Activated CD8-positive, alpha-beta T cell treated with anti-CD3 and anti-CD28 coated beads for 36 hours (primary cell): ENCODE measurements at regions not wholly inside any gene's neighbourhood (a gene's known extent, or its start where the extent isn't known, plus 50 kb on each side); places are given as distances from the start of the nearest gene placed in this dataset.

Experiments
- ATAC-seq: fragments of 200-7000 bp; cut with Tn5 transposase; one replicate; pipeline ENCODE4 v1.10.0; 2021; ENCODE audit warnings: mild to moderate bottlenecking, moderate library complexity
- CTCF ChIA-PET: fragments of 350-600 bp; sonication (Branson Sonifier 250); formaldehyde crosslinking; loops from one replicate; lab custom pipeline; 2021; ENCODE audit warnings: antibody characterized with exemption; lab: Charles Lee
- POLR2A ChIA-PET: fragments of 350-600 bp; sonication (Branson Sonifier 250); formaldehyde crosslinking; loops from one replicate; lab custom pipeline; 2021; ENCODE audit warnings: antibody characterized with exemption; lab: Charles Lee
- DNase-seq: peaks from one replicate; pipeline ENCODE4 v3.0.0-alpha.2; 2020
- H3K27ac Mint-ChIP-seq: one replicate; pipeline ENCODE4 v1.8.0; 2021; ENCODE audit warnings: mild to moderate bottlenecking, mixed read lengths
- H3K27me3 Mint-ChIP-seq: one replicate; pipeline ENCODE4 v1.8.0; 2021; ENCODE audit warnings: mixed read lengths
- H3K36me3 Mint-ChIP-seq: one replicate; pipeline ENCODE4 v1.8.0; 2021; ENCODE audit warnings: low read depth, mixed read lengths
- H3K4me1 Mint-ChIP-seq: one replicate; pipeline ENCODE4 v1.8.0; 2021; ENCODE audit warnings: low read depth, mixed read lengths
- H3K4me3 Mint-ChIP-seq: one replicate; pipeline ENCODE4 v1.8.0; 2021; ENCODE audit warnings: mild to moderate bottlenecking, moderate library complexity, mixed read lengths
- H3K9me3 Mint-ChIP-seq: one replicate; pipeline ENCODE4 v1.8.0; 2021; ENCODE audit warnings: mixed read lengths
- intact Hi-C: fragments of 100-400 bp; cut with micrococcal nuclease; formaldehyde crosslinking; loops from one replicate; pipeline ENCODE4 v1.10.0; 2022
- TF ChIP-seq, protein P1 (sequence below): fragments of 200-600 bp; IDR thresholded peaks from one replicate; pipeline ENCODE4 v1.8.0; 2022; ENCODE audit warnings: antibody characterized with exemption, mild to moderate bottlenecking

DNA sequence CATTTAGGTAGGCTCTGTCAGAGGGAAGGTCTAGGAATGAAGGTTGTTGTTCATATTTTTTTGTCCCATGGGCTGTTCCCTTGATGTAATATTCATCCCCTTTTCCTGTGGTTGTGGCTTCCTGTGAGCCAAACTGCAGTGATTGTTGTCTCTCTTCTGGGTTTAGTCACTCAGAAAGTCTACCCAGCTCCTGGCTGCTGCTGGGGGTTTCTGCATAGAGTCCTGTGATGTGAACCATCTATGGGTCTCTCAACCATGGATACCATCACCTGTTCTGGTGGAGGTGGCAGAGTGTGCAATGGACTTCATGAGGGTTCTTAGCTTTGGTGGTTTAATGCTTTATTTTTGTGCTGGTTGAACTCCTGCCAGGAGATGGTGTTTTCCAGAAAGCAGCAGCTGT lies 122.8 kb downstream of the ZC4H2 start:
- CTCF ChIA-PET: no interaction called here
- Mint-ChIP-seq H3K36me3 (peaks cover 35% of the 10 kb centered on the region), H3K27ac (peak overlapping the region; percentile 71), H3K9me3 (peaks cover 32% of the 10 kb centered on the region), H3K27me3 (no peaks in the 10 kb centered on the region), H3K4me3 (no peak overlapping the region), H3K4me1 (peaks cover 18% of the 10 kb centered on the region)
- POLR2A ChIA-PET: interaction anchor here (0.6 to 1.6 kb wide), 2 partner anchors 10 to 11 kb away, joined by 3 to 5 read pairs; no protein-coding TSS in a partner anchor
- no peak for ATAC-seq
- intact Hi-C loops: no loop called here
- DNase-seq: no peak
- TF ChIP-seq, protein P1, sequence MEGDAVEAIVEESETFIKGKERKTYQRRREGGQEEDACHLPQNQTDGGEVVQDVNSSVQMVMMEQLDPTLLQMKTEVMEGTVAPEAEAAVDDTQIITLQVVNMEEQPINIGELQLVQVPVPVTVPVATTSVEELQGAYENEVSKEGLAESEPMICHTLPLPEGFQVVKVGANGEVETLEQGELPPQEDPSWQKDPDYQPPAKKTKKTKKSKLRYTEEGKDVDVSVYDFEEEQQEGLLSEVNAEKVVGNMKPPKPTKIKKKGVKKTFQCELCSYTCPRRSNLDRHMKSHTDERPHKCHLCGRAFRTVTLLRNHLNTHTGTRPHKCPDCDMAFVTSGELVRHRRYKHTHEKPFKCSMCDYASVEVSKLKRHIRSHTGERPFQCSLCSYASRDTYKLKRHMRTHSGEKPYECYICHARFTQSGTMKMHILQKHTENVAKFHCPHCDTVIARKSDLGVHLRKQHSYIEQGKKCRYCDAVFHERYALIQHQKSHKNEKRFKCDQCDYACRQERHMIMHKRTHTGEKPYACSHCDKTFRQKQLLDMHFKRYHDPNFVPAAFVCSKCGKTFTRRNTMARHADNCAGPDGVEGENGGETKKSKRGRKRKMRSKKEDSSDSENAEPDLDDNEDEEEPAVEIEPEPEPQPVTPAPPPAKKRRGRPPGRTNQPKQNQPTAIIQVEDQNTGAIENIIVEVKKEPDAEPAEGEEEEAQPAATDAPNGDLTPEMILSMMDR: no peak

DNA sequence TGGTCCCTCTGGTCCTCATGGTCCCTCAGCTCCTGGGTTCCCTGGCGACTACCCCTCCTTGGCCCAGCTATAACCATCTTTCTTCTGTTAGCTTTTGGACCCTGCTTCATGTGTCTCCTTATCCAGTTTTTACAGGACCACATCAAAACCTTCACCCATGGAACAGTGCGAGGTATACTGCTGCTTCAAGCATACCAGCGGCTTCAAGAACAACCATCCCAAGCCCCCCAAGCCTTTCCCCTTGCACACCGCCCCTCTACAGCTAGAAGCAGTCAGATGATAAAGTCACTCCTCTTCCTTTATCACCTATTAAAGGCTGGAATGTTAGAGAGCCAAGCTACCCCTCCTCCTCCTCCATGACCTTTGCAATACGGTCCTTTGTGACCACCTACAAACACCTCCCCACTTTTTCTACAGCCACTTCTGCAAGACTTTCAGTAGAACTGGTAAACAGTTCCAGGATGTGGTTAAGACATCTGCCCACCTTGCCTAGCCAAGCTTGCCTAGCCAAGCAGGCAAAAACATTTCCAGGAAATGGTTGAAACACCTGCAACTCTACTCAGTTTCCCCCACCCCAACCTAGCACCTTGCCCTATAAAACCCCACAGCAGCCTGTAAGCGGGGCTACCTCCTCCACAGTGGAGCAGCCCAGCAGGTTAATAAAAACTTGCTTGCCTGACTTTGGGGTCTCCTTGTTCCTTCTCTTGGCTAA lies 125.7 kb downstream of the ZC4H2 start:
- intact Hi-C loops: no loop called here
- DNase-seq (peak; percentile 54), ATAC-seq (peak; percentile 84)
- H3K9me3 Mint-ChIP-seq: peaks cover 24% of the 10 kb centered on the region
- H3K27me3 Mint-ChIP-seq: no peaks in the 10 kb centered on the region
- TF ChIP-seq, protein P1: no peak
- ChIA-PET CTCF (no interaction called here), POLR2A (no interaction called here)
- no peak overlapping the region for H3K27ac Mint-ChIP-seq
- peak overlapping the region; percentile 9 for H3K4me3 Mint-ChIP-seq
- H3K36me3 Mint-ChIP-seq: peaks cover 27% of the 10 kb centered on the region
- H3K4me1 Mint-ChIP-seq: peaks cover 18% of the 10 kb centered on the region

GRCh38 chrX:64843224-64843623 lies 133.0 kb downstream of the ZC4H2 start:
- POLR2A ChIA-PET: interaction anchor here (1.0 kb wide), 1 partner anchor 10 kb away, joined by 3 read pairs; no protein-coding TSS in a partner anchor
- intact Hi-C loops: no loop called here
- no peak overlapping the region for H3K27ac Mint-ChIP-seq

DNA sequence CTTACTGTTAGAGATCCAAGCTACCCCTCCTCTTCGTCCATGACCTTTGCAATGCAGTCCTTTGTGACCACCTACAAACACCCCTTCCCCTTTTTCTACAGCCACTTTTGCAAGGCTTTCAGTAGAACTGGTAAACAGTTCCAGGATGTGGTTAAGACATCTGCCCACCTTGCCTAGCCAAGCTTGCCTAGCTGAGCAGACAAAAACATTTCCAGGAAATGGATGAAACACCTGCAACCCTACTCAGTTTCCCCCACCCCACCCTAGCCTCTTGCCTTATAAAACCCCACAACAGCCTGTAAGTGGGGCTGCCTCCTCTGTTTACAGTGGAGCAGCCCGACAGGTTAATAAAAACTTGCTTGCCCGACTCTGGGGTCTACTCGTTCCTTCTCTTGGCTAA lies 133.8 kb downstream of the ZC4H2 start:
- ATAC-seq (peak; percentile 87), DNase-seq (peak; percentile 54)
- H3K27me3 Mint-ChIP-seq: no peaks in the 10 kb centered on the region
- intact Hi-C loops: no loop called here
- no peak overlapping the region for H3K4me3 Mint-ChIP-seq
- peaks cover 25% of the 10 kb centered on the region for H3K4me1 Mint-ChIP-seq
- H3K9me3 Mint-ChIP-seq: peaks cover 35% of the 10 kb centered on the region
- no peak overlapping the region for H3K27ac Mint-ChIP-seq
- ChIA-PET CTCF (no interaction called here), POLR2A (interaction anchor here (1.3 kb wide), 1 partner anchor 11 kb away, joined by 5 read pairs; no protein-coding TSS in a partner anchor)
- TF ChIP-seq, protein P1: no peak
- peaks cover 38% of the 10 kb centered on the region for H3K36me3 Mint-ChIP-seq

More at GRCh38 chrX:64843224-64843623, 133.0 kb downstream of the ZC4H2 start:
- TF ChIP-seq, protein P1: no peak
- DNase-seq (no peak), ATAC-seq (no peak)
- peaks cover 34% of the 10 kb centered on the region for H3K9me3 Mint-ChIP-seq
- H3K4me3 Mint-ChIP-seq: no peak overlapping the region
- H3K4me1 Mint-ChIP-seq: peaks cover 25% of the 10 kb centered on the region
- no peaks in the 10 kb centered on the region for H3K27me3 Mint-ChIP-seq
- H3K36me3 Mint-ChIP-seq: peaks cover 38% of the 10 kb centered on the region
- CTCF ChIA-PET: no interaction called here

DNA sequence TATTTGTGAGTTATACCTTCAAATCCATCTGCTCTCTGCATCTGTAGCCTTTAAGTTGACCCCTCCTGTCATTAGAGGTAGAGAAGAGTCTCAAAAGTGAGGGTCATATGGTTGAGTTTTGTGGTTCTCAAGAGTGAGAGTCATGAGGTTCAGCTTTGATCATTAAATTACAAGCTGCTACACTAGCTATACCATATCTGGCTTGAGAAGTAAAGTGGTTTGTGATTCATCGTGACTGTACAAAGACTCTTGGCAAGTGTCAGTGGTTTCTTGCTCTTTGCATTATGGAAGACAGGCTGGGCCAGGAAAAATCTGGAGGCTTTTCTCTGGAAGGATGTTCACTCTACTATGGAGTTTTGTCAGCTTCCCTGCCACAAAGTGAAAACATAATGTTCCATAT lies 170.6 kb downstream of the ZC4H2 start:
- peaks cover 5% of the 10 kb centered on the region for H3K36me3 Mint-ChIP-seq
- TF ChIP-seq, protein P1: no peak
- CTCF ChIA-PET: no interaction called here
- peaks cover 9% of the 10 kb centered on the region for H3K9me3 Mint-ChIP-seq
- ATAC-seq (no peak), DNase-seq (no peak)
- H3K27me3 Mint-ChIP-seq: no peaks in the 10 kb centered on the region
- H3K27ac Mint-ChIP-seq: no peak overlapping the region
- POLR2A ChIA-PET: no interaction called here
- intact Hi-C loops: no loop called here
- no peaks in the 10 kb centered on the region for H3K4me1 Mint-ChIP-seq
- H3K4me3 Mint-ChIP-seq: no peak overlapping the region
